HG03521 (cell line): ENCODE measurements at regions not wholly inside any gene's neighbourhood (a gene's known extent, or its start where the extent isn't known, plus 50 kb on each side); places are given as distances from the start of the nearest gene placed in this dataset.
"Not testable (repeated sequence)": the region's sequence is repeated elsewhere in the genome, so short reads cannot be mapped to it uniquely, and the experiment has no call there.

Source experiments
- ATAC-seq: cut with Tn5 transposase; IDR thresholded peaks from one replicate; pipeline ENCODE4 v1.9.1; 2021; ENCODE audit warnings: mild to moderate bottlenecking, moderate library complexity; ENCODE audit not compliant: unreplicated experiment

DNA sequence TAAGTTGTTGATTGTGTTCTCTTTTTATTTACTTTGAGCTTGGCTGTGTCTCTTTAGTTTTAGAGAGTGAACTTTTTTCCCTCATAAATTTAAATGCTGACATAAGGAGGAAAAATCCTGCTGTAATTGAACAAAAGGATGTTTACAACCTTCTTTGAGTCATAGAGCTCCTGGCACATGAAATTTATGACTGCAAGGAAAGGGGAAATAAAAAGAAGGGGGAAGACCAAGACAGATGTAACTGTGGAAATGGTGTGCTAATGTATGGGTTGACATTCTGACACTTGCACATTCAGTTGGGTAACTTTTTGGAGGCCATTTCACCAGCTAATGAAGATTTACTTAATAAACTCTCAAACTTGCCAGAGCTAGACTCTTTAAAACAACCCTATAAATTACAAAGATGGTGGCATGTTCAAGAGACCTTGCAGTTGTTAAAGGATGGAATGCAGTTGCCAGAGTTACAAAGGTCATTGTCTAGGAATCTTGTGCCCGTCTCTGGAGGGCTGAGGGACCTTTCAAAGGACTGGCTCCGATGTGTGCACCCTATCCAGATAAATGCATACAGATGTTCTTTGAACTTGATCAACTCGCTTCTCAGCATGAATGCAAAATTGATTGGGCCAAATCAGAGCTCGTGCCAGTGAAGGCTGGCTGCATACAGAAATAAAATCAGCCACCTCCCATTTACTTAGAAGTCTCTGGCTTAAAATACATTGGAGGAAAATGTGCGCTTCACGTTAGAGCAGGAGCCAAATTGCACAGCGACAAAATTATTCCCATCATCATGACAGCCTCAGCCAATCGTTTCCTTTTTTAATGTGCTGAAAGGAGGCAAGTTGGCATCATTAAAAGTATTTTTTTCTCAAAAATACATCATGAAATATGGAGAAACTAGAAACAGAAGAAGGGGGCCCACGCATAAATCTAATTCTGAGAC is 289.0 kb upstream of the XYLT1 start:
- ATAC-seq, result no peak

DNA sequence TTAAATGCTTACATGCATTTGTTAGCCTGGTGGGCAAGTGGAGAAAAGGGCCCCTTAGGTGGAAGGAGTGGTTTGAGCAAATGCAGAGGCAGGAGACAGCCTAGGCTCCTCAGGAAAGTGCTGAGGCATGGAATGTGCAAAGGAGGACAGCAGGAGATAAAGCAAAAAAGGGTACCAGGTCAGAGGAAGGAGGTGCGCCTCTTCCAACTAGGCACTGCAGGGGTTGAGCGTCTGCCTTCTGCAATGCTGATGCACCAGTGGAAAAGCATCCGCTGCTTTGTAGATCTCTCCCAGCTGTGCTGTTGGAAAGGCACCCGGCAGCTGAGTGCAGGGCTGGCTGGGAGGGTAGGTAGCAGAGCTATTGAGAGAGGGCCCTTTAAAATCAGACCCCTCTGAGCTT is 287.0 kb upstream of the XYLT1 start:
- no peak for ATAC-seq

GRCh38 chr16:17755158-17755557 is 284.4 kb upstream of the XYLT1 start:
- ATAC-seq, result no peak

DNA sequence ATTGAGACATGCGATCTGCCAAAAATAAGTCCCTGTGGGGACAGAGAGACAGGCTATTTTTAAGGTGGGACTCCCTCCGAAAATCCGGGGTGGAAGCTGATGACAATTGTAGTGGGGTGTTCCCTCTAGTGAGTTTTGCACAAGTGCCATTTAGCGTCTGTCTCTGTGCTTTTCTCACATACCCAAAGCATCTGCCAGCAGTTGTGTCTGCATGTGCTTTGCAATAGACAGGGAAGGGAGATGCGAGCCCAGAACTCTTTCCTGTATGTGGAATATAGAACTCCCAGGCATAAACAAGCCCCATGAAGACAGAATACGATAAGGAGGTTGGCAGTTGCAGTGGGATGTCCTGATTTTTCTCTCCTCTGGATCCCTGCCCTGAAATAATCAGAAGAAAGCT is 282.7 kb upstream of the XYLT1 start:
- no peak for ATAC-seq

DNA sequence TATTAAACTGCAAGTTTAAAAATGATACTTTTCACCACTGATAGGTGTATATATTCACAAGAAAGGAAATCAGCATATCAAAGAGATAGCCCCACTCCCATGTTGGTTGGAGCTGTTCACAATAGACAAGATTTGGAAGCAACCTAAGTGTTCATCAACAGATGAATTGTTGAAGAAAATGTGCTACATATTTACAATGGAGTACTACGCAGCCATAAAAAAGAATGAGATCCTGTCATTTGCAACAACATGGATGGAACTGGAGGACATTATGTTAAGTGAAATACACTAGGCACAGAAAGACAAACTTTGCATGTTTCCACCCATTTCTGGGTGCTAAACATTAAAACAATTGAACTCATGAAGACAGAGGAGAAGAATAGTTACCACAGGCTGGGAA is 278.9 kb upstream of the XYLT1 start:
- no peak for ATAC-seq

DNA sequence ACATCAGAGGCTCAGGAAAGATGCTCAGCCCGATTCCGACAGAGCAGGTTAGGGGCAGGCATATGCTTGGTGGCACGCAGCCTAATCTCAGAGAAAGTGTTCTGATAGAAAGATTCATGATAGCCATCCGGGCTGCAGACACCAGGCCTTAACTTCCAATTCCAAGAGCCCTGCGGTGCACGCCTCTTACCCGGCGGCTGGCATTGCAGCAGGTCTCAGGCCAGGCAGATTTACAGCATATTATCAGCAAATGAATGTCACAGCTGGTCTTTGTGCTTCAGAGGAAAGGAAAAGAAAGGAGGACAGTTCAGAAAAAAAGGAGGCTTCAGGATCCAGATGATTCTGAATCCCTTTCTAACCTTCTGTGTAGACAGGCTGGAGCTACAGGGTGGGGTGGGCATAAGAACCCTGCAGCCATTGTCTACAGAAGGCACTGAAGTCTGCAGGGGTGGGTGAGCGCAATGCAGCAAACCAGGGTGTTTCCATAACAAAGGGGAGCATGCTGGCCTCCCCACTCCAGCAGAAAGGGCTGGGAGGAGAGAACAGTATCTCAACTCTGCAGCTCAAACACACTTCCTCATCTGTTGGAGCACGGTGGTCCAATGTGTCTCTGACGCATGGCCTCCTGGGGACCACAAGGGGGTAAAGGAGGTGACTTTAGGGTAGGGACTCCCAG is 277.4 kb upstream of the XYLT1 start:
- ATAC-seq, result no peak

GRCh38 chr16:17747081-17747756 is 276.5 kb upstream of the XYLT1 start:
- no peak for ATAC-seq

- no peak for ATAC-seq
Observed at GRCh38 chr16:17744921-17745572, 274.3 kb upstream of the XYLT1 start.

- ATAC-seq, result no peak
Observed at GRCh38 chr16:17743578-17743977, 272.8 kb upstream of the XYLT1 start.

DNA sequence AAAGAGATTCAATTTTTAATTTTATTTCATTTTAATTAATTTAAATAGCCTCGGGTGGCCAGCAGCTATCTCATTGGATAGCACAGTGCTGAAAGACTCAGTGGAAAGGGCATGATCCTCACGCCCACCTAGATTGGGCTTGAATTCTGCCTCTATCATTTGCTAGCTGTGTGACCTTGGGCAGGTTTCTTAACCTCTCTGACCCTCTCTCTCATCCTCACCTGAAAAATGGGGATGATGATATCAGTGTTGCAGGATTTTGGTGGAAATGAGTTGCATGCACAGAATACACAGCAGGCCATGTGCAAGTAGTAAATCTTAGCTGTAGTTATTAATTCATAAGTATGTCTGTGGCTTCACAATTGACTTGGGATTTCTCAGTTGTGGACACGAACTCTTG is 272.4 kb upstream of the XYLT1 start:
- ATAC-seq, result no peak

GRCh38 chr16:17735099-17735498 is 264.3 kb upstream of the XYLT1 start:
- not testable (repeated sequence) for ATAC-seq

DNA sequence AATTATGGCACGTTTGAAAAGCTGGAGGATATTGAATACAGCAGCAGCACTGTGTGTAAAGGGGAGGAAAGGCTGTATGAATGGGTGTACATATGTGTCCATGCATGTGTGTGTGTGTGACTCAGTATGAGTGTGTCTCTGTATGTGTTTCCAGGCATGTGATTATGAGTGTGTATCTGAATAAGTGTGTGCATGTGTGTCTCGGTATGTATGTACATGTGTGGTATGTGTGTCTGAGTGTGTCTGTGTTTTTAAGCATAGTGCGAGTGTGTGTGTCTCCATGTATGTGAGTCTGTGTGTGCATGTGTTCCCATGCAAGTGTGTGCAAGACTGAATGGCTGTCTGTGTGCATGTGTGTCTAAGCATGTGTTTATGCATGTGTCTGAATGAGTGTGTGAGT is 259.1 kb upstream of the XYLT1 start:
- ATAC-seq, result no peak

DNA sequence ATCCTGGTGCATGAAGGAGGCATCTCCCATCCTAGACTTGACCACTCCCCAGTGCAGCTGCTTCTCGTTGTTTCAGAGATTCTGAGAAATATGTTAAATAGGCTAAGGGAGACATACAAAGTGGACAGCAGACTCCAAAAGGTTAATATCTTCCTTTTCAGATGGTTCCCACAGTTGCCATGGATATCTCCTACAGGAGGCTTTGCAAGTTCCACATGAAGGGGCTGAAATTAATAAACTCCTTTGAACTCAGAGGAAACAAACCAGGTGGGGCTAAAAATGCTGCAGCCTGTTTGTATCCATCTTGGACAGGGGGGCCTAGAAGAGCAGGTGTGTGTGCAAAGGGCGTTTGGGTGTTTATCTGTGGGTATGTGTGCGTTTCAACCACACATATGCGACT is 257.4 kb upstream of the XYLT1 start:
- no peak for ATAC-seq

GRCh38 chr16:17724242-17724898 is 253.6 kb upstream of the XYLT1 start:
- no peak for ATAC-seq

GRCh38 chr16:17723531-17724134 is 252.9 kb upstream of the XYLT1 start:
- no peak for ATAC-seq

- ATAC-seq, result no peak
Observed at GRCh38 chr16:17718495-17718894, 247.7 kb upstream of the XYLT1 start.

GRCh38 chr16:17705847-17706246 is 235.1 kb upstream of the XYLT1 start:
- ATAC-seq, result no peak

DNA sequence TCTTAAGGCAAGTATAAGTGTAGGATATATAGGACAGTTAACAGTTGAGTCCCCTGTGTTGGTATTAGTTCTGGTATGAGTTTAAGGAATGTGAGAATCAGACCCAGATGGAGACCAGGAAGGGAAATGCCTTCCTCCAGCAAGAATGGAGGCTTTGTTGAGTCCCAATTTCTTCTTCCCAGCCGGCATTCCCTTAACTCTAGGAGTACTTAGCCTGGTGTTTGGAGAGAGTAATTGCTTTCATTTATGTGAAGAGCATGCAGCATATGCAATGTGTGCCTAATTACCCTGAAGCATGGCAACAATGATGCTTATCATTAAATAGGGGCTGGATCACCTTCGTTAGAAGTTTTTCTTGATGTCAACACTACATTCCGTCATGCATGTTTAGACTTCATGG is 225.9 kb upstream of the XYLT1 start:
- ATAC-seq, result no peak

GRCh38 chr16:17692484-17692883 is 221.7 kb upstream of the XYLT1 start:
- ATAC-seq, result no peak

DNA sequence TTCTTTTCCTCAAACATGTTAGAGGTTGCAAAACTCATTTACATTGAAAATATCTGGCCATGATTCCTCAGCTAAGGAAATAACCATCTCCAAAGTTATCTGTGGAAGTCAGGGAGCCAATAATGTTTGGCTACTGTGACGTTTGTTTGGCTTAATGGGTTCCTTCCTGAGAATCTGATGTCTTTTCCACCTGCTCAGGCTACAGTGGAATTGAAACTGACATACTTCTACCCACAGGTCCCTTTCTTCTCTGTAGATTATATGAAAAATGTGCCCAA is 221.1 kb upstream of the XYLT1 start:
- ATAC-seq, result no peak
